Tibial artery (tissue), 4 donors: ENCODE measurements at regions not wholly inside any gene's neighbourhood (a gene's known extent, or its start where the extent isn't known, plus 50 kb on each side); places are given as distances from the start of the nearest gene placed in this dataset.

Experiments used
- DNase-seq, 2 donors: peaks; one replicate each; pipeline ENCODE4 v3.0.0-alpha.2; 2019
- H3K27ac ChIP-seq, 2 donors: fragments of 200-600 bp; sonication (generic) in 1 of 2; 1 replicate in 1 of 2; 2 replicates in 1 of 2; pipeline ENCODE4 v1.5.1; 2018 to 2019; ENCODE audit warnings: mild to moderate bottlenecking in 1 of 2
- H3K27me3 ChIP-seq, 2 donors: fragments of 200-600 bp; sonication (generic) in 1 of 2; one replicate each; pipeline versions ENCODE4 v1.5.1 to v1.6.0; 2016 to 2019
- H3K36me3 ChIP-seq, 3 donors: fragments of 200-600 bp; sonication (generic) in 2 of 3; one replicate each; pipeline ENCODE4 v1.5.1; 2016 to 2019; ENCODE audit warnings: mild to moderate bottlenecking in 2 of 3
- H3K4me1 ChIP-seq, 4 donors: fragments of 200-600 bp; sonication (generic) in 2 of 4; 1 replicate in 3 of 4; 2 replicates in 1 of 4; pipeline ENCODE4 v1.5.1; 2016 to 2019
- H3K4me3 ChIP-seq, 2 donors: fragments of 200-600 bp; sonication (generic) in 1 of 2; 1 replicate in 1 of 2; 2 replicates in 1 of 2; pipeline ENCODE4 v1.5.1; 2018 to 2019; ENCODE audit warnings: mild to moderate bottlenecking in 2 of 2
- H3K9me3 ChIP-seq, 3 donors: fragments of 200-600 bp; sonication (generic) in 1 of 3; one replicate each; pipeline ENCODE4 v1.5.1; 2016 to 2019
- CTCF ChIP-seq, 2 experiments: fragments of 200-600 bp in 1 of 2; fragments of 450-650 bp in 1 of 2; IDR thresholded peaks; one replicate each; pipeline ENCODE4 v1.5.1; 2017 to 2019; ENCODE audit warnings: antibody characterized with exemption in 2 of 2, mild to moderate bottlenecking in 1 of 2, moderate library complexity in 1 of 2
- intact Hi-C: fragments of 100-400 bp; cut with DNase I; formaldehyde crosslinking; loops from one replicate; pipeline ENCODE4 v1.15.0; 2023; ENCODE audit warnings: low total_unique reads

- Histone ChIP-seq H3K4me1 (no peaks in the 10 kb centered on the region), H3K27me3 (peaks cover 0 to 5% of the 10 kb centered on the region in 2 donors), H3K4me3 (no peak overlapping the region), H3K9me3 (peaks cover 0 to 3% (median 0%) of the 10 kb centered on the region in 3 donors), H3K36me3 (no peaks in the 10 kb centered on the region), H3K27ac (no peak overlapping the region)
- DNase-seq: no peak
- TF ChIP-seq CTCF (IDR thresholded peaks at IDR 0.05): no peak
- intact Hi-C loops: no loop called here
Observed at GRCh38 chr12:115010324-115010995, 326.5 kb upstream of the TBX3 start.

GRCh38 chr12:115008929-115009328 lies 325.0 kb upstream of the TBX3 start:
- Histone ChIP-seq H3K4me1 (no peaks in the 10 kb centered on the region), H3K27me3 (no peaks in the 10 kb centered on the region), H3K27ac (no peak overlapping the region), H3K4me3 (no peak overlapping the region), H3K9me3 (peaks cover 0 to 3% (median 0%) of the 10 kb centered on the region in 3 donors), H3K36me3 (no peaks in the 10 kb centered on the region)
- no peak for DNase-seq
- intact Hi-C loops: no loop called here
- no peak for TF ChIP-seq CTCF (IDR thresholded peaks at IDR 0.05)

- Histone ChIP-seq H3K27ac (no peak overlapping the region), H3K4me1 (no peaks in the 10 kb centered on the region)
- no peak for DNase-seq
Observed at GRCh38 chr12:115004470-115005146, 320.6 kb upstream of the TBX3 start.

GRCh38 chr12:115002434-115002833 lies 318.5 kb upstream of the TBX3 start:
- no peaks in the 10 kb centered on the region for H3K4me1 ChIP-seq
- H3K9me3 ChIP-seq: no peaks in the 10 kb centered on the region
- no peak overlapping the region for H3K4me3 ChIP-seq
- TF ChIP-seq CTCF (IDR thresholded peaks at IDR 0.05): no peak
- H3K27me3 ChIP-seq: peaks cover 0 to 9% of the 10 kb centered on the region in 2 donors
- no peak overlapping the region for H3K27ac ChIP-seq
- intact Hi-C loops: no loop called here
- H3K36me3 ChIP-seq: no peaks in the 10 kb centered on the region
- no peak for DNase-seq

More at GRCh38 chr12:115004470-115005146, 320.6 kb upstream of the TBX3 start:
- Histone ChIP-seq H3K9me3 (no peaks in the 10 kb centered on the region), H3K36me3 (no peaks in the 10 kb centered on the region), H3K4me3 (no peak overlapping the region), H3K27me3 (peaks cover 0 to 9% of the 10 kb centered on the region in 2 donors)
- no peak for TF ChIP-seq CTCF (IDR thresholded peaks at IDR 0.05)
- intact Hi-C loops: no loop called here

- intact Hi-C loops: no loop called here
- H3K9me3 ChIP-seq: no peaks in the 10 kb centered on the region
- DNase-seq: no peak
Observed at GRCh38 chr12:115001571-115002180, 317.7 kb upstream of the TBX3 start.

More at GRCh38 chr12:115001571-115002180, 317.7 kb upstream of the TBX3 start:
- Histone ChIP-seq H3K4me3 (no peak overlapping the region), H3K27ac (no peak overlapping the region), H3K27me3 (peaks cover 0 to 9% of the 10 kb centered on the region in 2 donors), H3K4me1 (no peaks in the 10 kb centered on the region), H3K36me3 (no peaks in the 10 kb centered on the region)
- TF ChIP-seq CTCF (IDR thresholded peaks at IDR 0.05): no peak
